Activated T-helper 17 cell treated with anti-CD3 and anti-CD28 coated beads, Interleukin-2, amount 50 U/mL, for 72 hours (primary cell): ENCODE measurements at regions not wholly inside any gene's neighbourhood (a gene's known extent, or its start where the extent isn't known, plus 50 kb on each side); places are given as distances from the start of the nearest gene placed in this dataset.
"Not testable (repeated sequence)": the region's sequence is repeated elsewhere in the genome, so short reads cannot be mapped to it uniquely, and the experiment has no call there.

Source experiments
- ATAC-seq: fragments of 150-1000 bp; cut with Tn5 transposase; replicated peaks from 2 replicates; pipeline ENCODE4 v1.10.0; 2021; ENCODE audit warnings: mild to moderate bottlenecking, moderate library complexity
- H3K27ac Mint-ChIP-seq: one replicate; pipeline ENCODE4 v1.8.0; 2022; ENCODE audit warnings: mixed read lengths
- H3K27me3 Mint-ChIP-seq: one replicate; pipeline ENCODE4 v1.8.0; 2022; ENCODE audit warnings: mixed read lengths
- H3K36me3 Mint-ChIP-seq: one replicate; pipeline ENCODE4 v1.8.0; 2022; ENCODE audit warnings: low read depth, mild to moderate bottlenecking, mixed read lengths
- H3K4me1 Mint-ChIP-seq: one replicate; pipeline ENCODE4 v1.8.0; 2022; ENCODE audit warnings: mixed read lengths
- H3K4me3 Mint-ChIP-seq: one replicate; pipeline ENCODE4 v1.8.0; 2022; ENCODE audit warnings: mild to moderate bottlenecking, mixed read lengths
- H3K9me3 Mint-ChIP-seq: one replicate; pipeline ENCODE4 v1.8.0; 2022; ENCODE audit warnings: mixed read lengths

- Mint-ChIP-seq H3K27ac (no peak overlapping the region), H3K4me1 (no peaks in the 10 kb centered on the region), H3K36me3 (no peaks in the 10 kb centered on the region), H3K9me3 (no peaks in the 10 kb centered on the region), H3K4me3 (no peak overlapping the region), H3K27me3 (no peaks in the 10 kb centered on the region)
- ATAC-seq: no peak
Observed at GRCh38 chr4:164081801-164082200, 587.3 kb downstream of the TMA16 start.

GRCh38 chr4:164087733-164088132 is 593.2 kb downstream of the TMA16 start:
- H3K27me3 Mint-ChIP-seq: no peaks in the 10 kb centered on the region
- no peak overlapping the region for H3K27ac Mint-ChIP-seq
- no peaks in the 10 kb centered on the region for H3K36me3 Mint-ChIP-seq
- no peak for ATAC-seq
- no peaks in the 10 kb centered on the region for H3K9me3 Mint-ChIP-seq
- H3K4me3 Mint-ChIP-seq: no peak overlapping the region
- H3K4me1 Mint-ChIP-seq: no peaks in the 10 kb centered on the region

- Mint-ChIP-seq H3K27me3 (no peaks in the 10 kb centered on the region), H3K4me1 (no peaks in the 10 kb centered on the region), H3K9me3 (peaks cover 3% of the 10 kb centered on the region), H3K4me3 (no peak overlapping the region), H3K27ac (no peak overlapping the region), H3K36me3 (no peaks in the 10 kb centered on the region)
- no peak for ATAC-seq
Observed at GRCh38 chr4:164095313-164096110, 601.0 kb downstream of the TMA16 start.

GRCh38 chr4:164096766-164097518 is 602.5 kb downstream of the TMA16 start:
- no peak for ATAC-seq
- Mint-ChIP-seq H3K4me3 (no peak overlapping the region), H3K9me3 (peaks cover 3% of the 10 kb centered on the region), H3K27me3 (no peaks in the 10 kb centered on the region), H3K27ac (no peak overlapping the region), H3K4me1 (no peaks in the 10 kb centered on the region), H3K36me3 (no peaks in the 10 kb centered on the region)

- not testable (repeated sequence) for ATAC-seq, H3K9me3 Mint-ChIP-seq, H3K4me1 Mint-ChIP-seq, H3K4me3 Mint-ChIP-seq, H3K27me3 Mint-ChIP-seq, H3K36me3 Mint-ChIP-seq, H3K27ac Mint-ChIP-seq
Observed at GRCh38 chr4:164100741-164101365, 606.4 kb downstream of the TMA16 start.

- Mint-ChIP-seq H3K27me3 (no peaks in the 10 kb centered on the region), H3K4me1 (no peaks in the 10 kb centered on the region), H3K27ac (no peak overlapping the region), H3K4me3 (no peak overlapping the region), H3K9me3 (no peaks in the 10 kb centered on the region), H3K36me3 (no peaks in the 10 kb centered on the region)
- ATAC-seq: no peak
Observed at GRCh38 chr4:164108971-164109370, 614.5 kb downstream of the TMA16 start.

- no peaks in the 10 kb centered on the region for H3K4me1 Mint-ChIP-seq
- H3K4me3 Mint-ChIP-seq: no peak overlapping the region
- no peak overlapping the region for H3K27ac Mint-ChIP-seq
- no peaks in the 10 kb centered on the region for H3K36me3 Mint-ChIP-seq
- no peak for ATAC-seq
- no peaks in the 10 kb centered on the region for H3K27me3 Mint-ChIP-seq
- H3K9me3 Mint-ChIP-seq: no peaks in the 10 kb centered on the region
Observed at GRCh38 chr4:164109503-164109902, 615.0 kb downstream of the TMA16 start.

GRCh38 chr4:164115236-164115635 is 620.7 kb downstream of the TMA16 start:
- Mint-ChIP-seq H3K36me3 (no peaks in the 10 kb centered on the region), H3K9me3 (no peaks in the 10 kb centered on the region), H3K4me3 (no peak overlapping the region), H3K27me3 (no peaks in the 10 kb centered on the region), H3K27ac (no peak overlapping the region), H3K4me1 (no peaks in the 10 kb centered on the region)
- ATAC-seq: no peak

GRCh38 chr4:164116286-164116685 is 621.8 kb downstream of the TMA16 start:
- no peak for ATAC-seq
- Mint-ChIP-seq H3K27ac (no peak overlapping the region), H3K4me3 (no peak overlapping the region), H3K36me3 (no peaks in the 10 kb centered on the region), H3K27me3 (no peaks in the 10 kb centered on the region), H3K4me1 (no peaks in the 10 kb centered on the region), H3K9me3 (peaks cover 2% of the 10 kb centered on the region)

GRCh38 chr4:164134388-164134787 is 619.5 kb upstream of the SMIM31 start:
- Mint-ChIP-seq H3K4me1 (no peaks in the 10 kb centered on the region), H3K9me3 (no peaks in the 10 kb centered on the region), H3K27me3 (no peaks in the 10 kb centered on the region), H3K4me3 (no peak overlapping the region), H3K36me3 (no peaks in the 10 kb centered on the region), H3K27ac (no peak overlapping the region)
- ATAC-seq: no peak

GRCh38 chr4:164136180-164136616 is 617.7 kb upstream of the SMIM31 start:
- H3K36me3 Mint-ChIP-seq: no peaks in the 10 kb centered on the region
- H3K27ac Mint-ChIP-seq: no peak overlapping the region
- H3K27me3 Mint-ChIP-seq: no peaks in the 10 kb centered on the region
- no peak for ATAC-seq
- H3K9me3 Mint-ChIP-seq: peaks cover 3% of the 10 kb centered on the region
- no peaks in the 10 kb centered on the region for H3K4me1 Mint-ChIP-seq
- H3K4me3 Mint-ChIP-seq: no peak overlapping the region

- no peaks in the 10 kb centered on the region for H3K27me3 Mint-ChIP-seq
- no peaks in the 10 kb centered on the region for H3K36me3 Mint-ChIP-seq
- no peak overlapping the region for H3K4me3 Mint-ChIP-seq
Observed at GRCh38 chr4:164138521-164138920, 615.4 kb upstream of the SMIM31 start.

GRCh38 chr4:164139291-164139690 is 614.6 kb upstream of the SMIM31 start:
- Mint-ChIP-seq H3K4me1 (no peaks in the 10 kb centered on the region), H3K4me3 (no peak overlapping the region), H3K27me3 (no peaks in the 10 kb centered on the region), H3K36me3 (no peaks in the 10 kb centered on the region), H3K27ac (no peak overlapping the region), H3K9me3 (peaks cover 3% of the 10 kb centered on the region)
- no peak for ATAC-seq

More at GRCh38 chr4:164138521-164138920, 615.4 kb upstream of the SMIM31 start:
- H3K27ac Mint-ChIP-seq: no peak overlapping the region
- ATAC-seq: no peak
- H3K4me1 Mint-ChIP-seq: no peaks in the 10 kb centered on the region
- H3K9me3 Mint-ChIP-seq: peaks cover 3% of the 10 kb centered on the region

- not testable (repeated sequence) for H3K4me1 Mint-ChIP-seq, ATAC-seq, H3K27ac Mint-ChIP-seq, H3K27me3 Mint-ChIP-seq, H3K36me3 Mint-ChIP-seq, H3K9me3 Mint-ChIP-seq, H3K4me3 Mint-ChIP-seq
Observed at GRCh38 chr4:164141755-164142375, 612.1 kb upstream of the SMIM31 start.
